ENCODE measurements at regions not wholly inside any gene's neighbourhood (a gene's known extent, or its start where the extent isn't known, plus 50 kb on each side); places are given as distances from the start of the nearest gene placed in this dataset.

DNA sequence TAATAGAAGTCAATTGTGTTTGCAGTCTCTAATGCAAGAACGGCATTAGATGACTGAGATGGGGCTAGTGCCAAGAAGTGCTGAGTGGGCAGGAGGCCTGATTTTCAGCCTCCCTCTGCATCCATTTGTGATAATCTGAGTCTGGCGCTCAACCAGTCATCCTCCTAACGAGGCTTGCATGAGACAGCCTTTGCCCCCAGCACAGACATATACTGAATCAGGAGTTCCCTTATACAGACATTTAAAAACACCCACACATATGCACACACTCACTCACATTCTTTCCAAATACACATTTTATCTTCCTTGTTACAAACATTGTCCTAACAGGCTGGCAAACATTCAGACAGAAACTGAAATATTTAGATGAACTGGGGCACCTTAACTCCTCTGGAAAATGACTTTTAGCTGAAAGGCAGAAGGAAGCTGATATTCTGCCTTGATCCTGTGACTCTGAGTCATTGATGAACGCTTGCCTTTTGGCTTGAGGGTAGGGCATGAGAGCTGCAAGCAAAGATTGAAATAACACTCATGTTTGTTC lies 562.3 kb downstream of the DHX35 start:
- WGBS (ENCODE audit: insufficient coverage), result 77% methylated on average over 4 of the region's 4 CpGs

GRCh38 chr20:39523405-39523804 lies 561.3 kb downstream of the DHX35 start:
- TF ChIP-seq, protein P1, sequence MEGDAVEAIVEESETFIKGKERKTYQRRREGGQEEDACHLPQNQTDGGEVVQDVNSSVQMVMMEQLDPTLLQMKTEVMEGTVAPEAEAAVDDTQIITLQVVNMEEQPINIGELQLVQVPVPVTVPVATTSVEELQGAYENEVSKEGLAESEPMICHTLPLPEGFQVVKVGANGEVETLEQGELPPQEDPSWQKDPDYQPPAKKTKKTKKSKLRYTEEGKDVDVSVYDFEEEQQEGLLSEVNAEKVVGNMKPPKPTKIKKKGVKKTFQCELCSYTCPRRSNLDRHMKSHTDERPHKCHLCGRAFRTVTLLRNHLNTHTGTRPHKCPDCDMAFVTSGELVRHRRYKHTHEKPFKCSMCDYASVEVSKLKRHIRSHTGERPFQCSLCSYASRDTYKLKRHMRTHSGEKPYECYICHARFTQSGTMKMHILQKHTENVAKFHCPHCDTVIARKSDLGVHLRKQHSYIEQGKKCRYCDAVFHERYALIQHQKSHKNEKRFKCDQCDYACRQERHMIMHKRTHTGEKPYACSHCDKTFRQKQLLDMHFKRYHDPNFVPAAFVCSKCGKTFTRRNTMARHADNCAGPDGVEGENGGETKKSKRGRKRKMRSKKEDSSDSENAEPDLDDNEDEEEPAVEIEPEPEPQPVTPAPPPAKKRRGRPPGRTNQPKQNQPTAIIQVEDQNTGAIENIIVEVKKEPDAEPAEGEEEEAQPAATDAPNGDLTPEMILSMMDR (IDR thresholded peaks at IDR 0.05), result no peak
- no peak for DNase-seq
- Histone ChIP-seq H4K20me1 (ENCODE audit: insufficient read depth, low read length) (no peaks in the 10 kb centered on the region), H3K36me3 (replicated peaks in 1 of 2; ENCODE audit: control insufficient read depth in 1 of 2, insufficient read depth in 2 of 2, low read length in 2 of 2) (no peaks in the 10 kb centered on the region), H3K4me3 (replicated peaks in 1 of 3; ENCODE audit: low read depth in 2 of 3, low read length in 3 of 3) (no peak overlapping the region), H3K9ac (ENCODE audit: insufficient read depth, low read length, poor library complexity, severe bottlenecking) (no peak overlapping the region), H3K27me3 (ENCODE audit: control insufficient read depth in 2 of 2, insufficient read depth in 2 of 2, low read length in 2 of 2) (no peaks in the 10 kb centered on the region), H3K79me2 (ENCODE audit: insufficient read depth, low read length) (no peaks in the 10 kb centered on the region), H2AFZ (ENCODE audit: insufficient read depth, low read depth, low read length, poor library complexity, severe bottlenecking) (no peak overlapping the region), H3K9me3 (replicated peaks in 1 of 2; ENCODE audit: control insufficient read depth in 1 of 2, insufficient read depth in 1 of 2, low read length in 2 of 2) (peaks cover 0 to 4% of the 10 kb centered on the region in 2 donors), H3K4me2 (replicated peaks; ENCODE audit: extremely low read depth, low read length, poor library complexity, severe bottlenecking) (no peak overlapping the region), H3K27ac (ENCODE audit: low read depth in 1 of 2, low read length in 2 of 2) (no peak overlapping the region), H3K4me1 (ENCODE audit: control insufficient read depth in 1 of 2, insufficient read depth in 2 of 2, low read length in 2 of 2) (no peaks in the 10 kb centered on the region)
- Mint-ChIP-seq H3K27ac (no peak overlapping the region), H3K36me3 (no peaks in the 10 kb centered on the region), H3K9me3 (peaks cover 0 to 8% (median 2%) of the 10 kb centered on the region in 7 donors), H3K27me3 (ENCODE audit: low read depth in 3 of 3) (no peaks in the 10 kb centered on the region), H3K4me1 (no peaks in the 10 kb centered on the region), H3K4me3 (no peak overlapping the region)
- 100% methylated on average over 1 of the region's 1 CpG for WGBS (ENCODE audit: insufficient coverage)
- intact Hi-C loops (cut with micrococcal nuclease), result no loop called here

More for the DNA sequence above, 562.3 kb downstream of the DHX35 start:
- Histone ChIP-seq H4K20me1 (ENCODE audit: insufficient read depth, low read length) (no peaks in the 10 kb centered on the region), H3K27me3 (ENCODE audit: control insufficient read depth in 2 of 2, insufficient read depth in 2 of 2, low read length in 2 of 2) (no peaks in the 10 kb centered on the region), H3K27ac (ENCODE audit: low read depth in 1 of 2, low read length in 2 of 2) (no peak overlapping the region), H3K4me2 (replicated peaks; ENCODE audit: extremely low read depth, low read length, poor library complexity, severe bottlenecking) (no peak overlapping the region), H2AFZ (ENCODE audit: insufficient read depth, low read depth, low read length, poor library complexity, severe bottlenecking) (no peak overlapping the region), H3K36me3 (replicated peaks in 1 of 2; ENCODE audit: control insufficient read depth in 1 of 2, insufficient read depth in 2 of 2, low read length in 2 of 2) (no peaks in the 10 kb centered on the region), H3K9ac (ENCODE audit: insufficient read depth, low read length, poor library complexity, severe bottlenecking) (no peak overlapping the region), H3K79me2 (ENCODE audit: insufficient read depth, low read length) (no peaks in the 10 kb centered on the region), H3K9me3 (replicated peaks in 1 of 2; ENCODE audit: control insufficient read depth in 1 of 2, insufficient read depth in 1 of 2, low read length in 2 of 2) (peaks cover 0 to 4% of the 10 kb centered on the region in 2 donors), H3K4me3 (replicated peaks in 1 of 3; ENCODE audit: low read depth in 2 of 3, low read length in 3 of 3) (no peak overlapping the region), H3K4me1 (ENCODE audit: control insufficient read depth in 1 of 2, insufficient read depth in 2 of 2, low read length in 2 of 2) (no peaks in the 10 kb centered on the region)
- TF ChIP-seq, protein P1 (IDR thresholded peaks at IDR 0.05), result no peak
- Mint-ChIP-seq H3K27ac (no peak overlapping the region), H3K4me3 (no peak overlapping the region), H3K36me3 (no peaks in the 10 kb centered on the region), H3K27me3 (ENCODE audit: low read depth in 3 of 3) (peaks cover 0 to 2% (median 0%) of the 10 kb centered on the region in 3 donors), H3K4me1 (no peaks in the 10 kb centered on the region), H3K9me3 (peaks cover 0 to 8% (median 2%) of the 10 kb centered on the region in 7 donors)
- no peak for DNase-seq
- intact Hi-C loops (cut with micrococcal nuclease), result no loop called here
